IPS DF 6.9 (cell line): ENCODE measurements at regions not wholly inside any gene's neighbourhood (a gene's known extent, or its start where the extent isn't known, plus 50 kb on each side); places are given as distances from the start of the nearest gene placed in this dataset.

Experiments used
- DNase-seq: peaks from one replicate; pipeline ENCODE4 v3.0.0-alpha.2; 2013; ENCODE audit warnings: low read depth, low spot score
- H3K27ac ChIP-seq: one replicate; pipeline ENCODE4 v1.5.1; 2013; ENCODE audit warnings: low read length, control low read depth
- H3K27me3 ChIP-seq: 2 replicates; pipeline ENCODE4 v1.6.1; 2013; ENCODE audit warnings: mild to moderate bottlenecking, low read length; ENCODE audit not compliant: control insufficient read depth, insufficient read depth
- H3K36me3 ChIP-seq: 2 replicates; pipeline ENCODE4 v1.6.1; 2013; ENCODE audit warnings: low read length; ENCODE audit not compliant: control insufficient read depth, insufficient read depth
- H3K4me1 ChIP-seq: 2 replicates; pipeline ENCODE4 v1.6.1; 2013; ENCODE audit warnings: low read length; ENCODE audit not compliant: control insufficient read depth, insufficient read depth
- H3K4me3 ChIP-seq: 2 replicates; pipeline ENCODE4 v1.5.1; 2013; ENCODE audit warnings: mild to moderate bottlenecking, low read length
- H3K9me3 ChIP-seq: 2 replicates; pipeline ENCODE4 v1.6.1; 2013; ENCODE audit warnings: low read length, inconsistent platforms; ENCODE audit not compliant: control insufficient read depth, insufficient read depth
- WGBS: extraction: QIAGEN DNeasy Blood & Tissue Kit; methylation state at CpG from one replicate; pipeline ENCODE4 v1.1.7; 2013; ENCODE audit warnings: mixed read lengths, missing lambda C conversion rate; ENCODE audit not compliant: insufficient read length, insufficient coverage; 5-methylcytosine and 5-hydroxymethylcytosine counted together

DNA sequence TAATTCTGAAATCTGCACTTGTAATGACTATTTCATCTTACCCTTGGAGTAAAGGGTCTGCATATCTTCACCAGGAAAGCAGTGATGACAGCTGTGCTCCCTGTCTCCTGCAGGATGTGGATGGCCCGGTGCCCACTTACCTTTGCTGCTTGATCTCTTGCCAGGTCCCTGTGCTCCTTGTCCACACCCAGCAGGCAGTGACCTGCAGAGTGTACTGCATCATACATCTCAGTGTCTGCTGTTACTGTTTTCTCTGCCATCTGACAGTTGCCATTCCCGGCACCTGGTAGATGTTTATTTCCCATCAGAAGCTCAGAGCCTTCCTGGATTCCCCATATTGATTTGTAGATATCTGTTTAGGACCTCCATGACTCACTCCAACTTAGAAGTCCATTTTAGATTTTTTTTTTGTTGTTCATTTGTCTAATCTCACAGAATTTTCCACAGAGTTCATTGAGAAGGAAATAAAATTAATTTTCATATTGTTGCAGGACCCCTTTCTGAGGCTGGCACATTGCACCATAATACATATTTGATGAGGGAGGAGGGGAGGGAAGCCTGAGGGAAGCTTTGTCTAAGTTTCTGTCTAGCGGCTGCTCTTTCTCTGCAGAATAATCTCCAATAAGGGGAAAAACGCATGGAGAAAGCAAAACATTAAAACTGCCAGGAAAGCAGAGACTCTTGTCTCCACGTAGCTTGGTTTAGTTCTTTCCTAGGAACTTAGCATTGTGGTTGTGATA lies 697.5 kb upstream of the RAB6C start:
- no peak overlapping the region for H3K4me3 ChIP-seq
- no peak for DNase-seq
- no peaks in the 10 kb centered on the region for H3K36me3 ChIP-seq
- H3K9me3 ChIP-seq = no peaks in the 10 kb centered on the region
- H3K27me3 ChIP-seq = no peaks in the 10 kb centered on the region
- H3K4me1 ChIP-seq = no peaks in the 10 kb centered on the region
- H3K27ac ChIP-seq = no peak overlapping the region
- WGBS = no CpG with 5 or more reads among the region's 5 CpGs

DNA sequence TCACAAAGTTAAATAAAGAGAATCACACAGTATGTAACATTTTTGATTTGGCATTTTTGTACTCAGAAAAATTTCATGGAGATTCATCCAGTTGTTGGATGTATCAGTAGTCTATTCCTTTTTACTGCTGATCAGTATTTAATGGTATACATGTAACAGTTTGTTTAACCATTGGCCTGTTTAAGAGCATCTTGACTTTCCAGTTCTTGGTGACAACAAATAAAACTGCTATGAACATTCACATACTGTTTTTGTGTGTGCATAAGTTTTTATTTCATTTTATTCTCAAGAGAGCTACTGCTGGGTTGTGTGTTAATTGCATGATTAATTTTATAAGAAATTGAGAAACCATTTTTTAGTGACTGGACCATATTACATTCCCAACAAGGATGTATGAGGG lies 694.5 kb upstream of the RAB6C start:
- no peaks in the 10 kb centered on the region for H3K9me3 ChIP-seq
- H3K27me3 ChIP-seq = no peaks in the 10 kb centered on the region
- H3K4me1 ChIP-seq = no peaks in the 10 kb centered on the region
- no peak overlapping the region for H3K27ac ChIP-seq
- H3K36me3 ChIP-seq = no peaks in the 10 kb centered on the region
- H3K4me3 ChIP-seq = no peak overlapping the region
- no peak for DNase-seq

DNA sequence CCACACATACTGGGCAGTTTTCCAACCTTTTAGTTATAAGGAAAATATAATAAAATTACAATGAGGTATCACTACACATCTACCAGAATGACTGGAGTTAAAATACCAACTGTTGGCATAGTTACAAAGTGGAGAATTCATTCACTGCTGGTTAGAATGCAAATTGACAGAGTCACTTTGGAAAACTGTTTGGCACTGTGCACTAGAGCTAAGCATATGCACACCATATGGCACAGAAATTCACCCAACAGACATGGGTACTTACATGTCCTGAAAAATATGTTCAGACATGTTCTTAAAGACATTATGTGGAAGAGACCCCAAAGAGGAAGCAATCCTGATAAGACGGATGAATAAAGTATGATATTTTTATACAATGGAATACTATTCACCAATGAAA lies 686.1 kb upstream of the RAB6C start:
- no peak for DNase-seq
- Histone ChIP-seq H3K4me3 (no peak overlapping the region), H3K4me1 (no peaks in the 10 kb centered on the region), H3K9me3 (no peaks in the 10 kb centered on the region), H3K36me3 (no peaks in the 10 kb centered on the region), H3K27me3 (no peaks in the 10 kb centered on the region), H3K27ac (no peak overlapping the region)
- WGBS = no CpG with 5 or more reads among the region's 1 CpG

DNA sequence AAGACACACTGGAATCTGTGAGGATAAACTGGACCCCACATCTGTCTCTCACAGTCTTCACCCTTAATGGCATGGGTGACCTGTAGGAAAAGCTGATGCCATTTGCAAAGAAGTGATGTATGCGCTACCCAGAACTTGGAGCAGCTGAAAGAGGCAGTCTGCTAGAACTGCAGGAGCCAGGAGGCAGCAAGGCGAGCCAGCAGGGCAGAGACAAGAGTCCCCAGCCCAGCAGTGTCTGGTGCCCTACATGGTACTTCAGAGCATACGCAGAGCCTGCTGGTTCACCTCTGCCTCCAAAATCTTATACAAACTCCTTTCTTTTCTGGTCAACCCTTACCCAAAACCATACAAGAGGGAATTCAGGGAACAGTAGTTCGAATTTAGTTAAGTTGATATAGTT lies 683.1 kb upstream of the RAB6C start:
- no peaks in the 10 kb centered on the region for H3K27me3 ChIP-seq
- H3K36me3 ChIP-seq = no peaks in the 10 kb centered on the region
- H3K9me3 ChIP-seq = no peaks in the 10 kb centered on the region
- no peaks in the 10 kb centered on the region for H3K4me1 ChIP-seq
- H3K27ac ChIP-seq = no peak overlapping the region
- DNase-seq = no peak
- H3K4me3 ChIP-seq = no peak overlapping the region
- WGBS = no CpG with 5 or more reads among the region's 4 CpGs

DNA sequence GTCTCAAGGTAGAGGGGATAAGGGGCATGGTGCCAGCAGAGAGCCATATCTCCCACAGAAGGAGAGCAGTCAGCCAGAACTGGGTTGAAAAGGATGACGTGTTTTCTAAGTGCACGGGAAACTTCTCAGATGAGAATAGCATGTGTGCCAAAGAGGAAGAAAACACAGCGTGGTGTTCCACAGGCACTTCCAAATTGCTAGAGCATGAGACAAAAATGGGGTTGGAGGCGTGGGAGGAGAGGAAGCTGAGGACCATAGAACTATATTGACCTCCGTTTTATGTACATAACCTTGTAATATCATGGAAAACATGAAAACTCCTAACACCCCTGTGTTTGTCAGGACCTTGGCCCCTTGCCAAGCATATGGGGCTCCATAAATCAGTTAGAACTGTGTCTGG lies 682.7 kb upstream of the RAB6C start:
- Histone ChIP-seq H3K36me3 (no peaks in the 10 kb centered on the region), H3K27ac (no peak overlapping the region), H3K4me1 (no peaks in the 10 kb centered on the region), H3K27me3 (no peaks in the 10 kb centered on the region), H3K9me3 (no peaks in the 10 kb centered on the region), H3K4me3 (no peak overlapping the region)
- no CpG with 5 or more reads among the region's 5 CpGs for WGBS
- DNase-seq = no peak

DNA sequence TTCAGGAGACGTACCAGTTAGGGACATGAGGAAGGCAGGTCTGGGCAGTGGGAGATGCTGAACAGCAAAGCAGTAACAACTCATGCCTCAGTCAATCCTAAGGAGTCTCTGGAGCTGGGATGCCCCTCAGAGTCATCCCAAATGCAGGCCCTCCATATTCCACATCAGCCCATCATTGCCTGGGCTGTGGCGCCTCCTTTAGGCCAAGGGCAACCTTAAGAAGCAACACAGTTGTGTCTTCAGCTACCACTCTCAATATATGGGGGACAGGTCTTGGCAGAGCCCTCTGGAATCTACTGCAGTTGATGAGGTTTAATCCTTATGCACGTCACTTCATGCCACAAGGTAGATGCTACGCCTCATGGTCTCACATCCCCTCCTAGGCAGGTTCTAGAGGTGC lies 682.0 kb upstream of the RAB6C start:
- no peaks in the 10 kb centered on the region for H3K9me3 ChIP-seq
- no peaks in the 10 kb centered on the region for H3K4me1 ChIP-seq
- H3K36me3 ChIP-seq = no peaks in the 10 kb centered on the region
- peak; percentile 2 for DNase-seq
- no peak overlapping the region for H3K4me3 ChIP-seq
- no CpG with 5 or more reads among the region's 4 CpGs for WGBS
- no peak overlapping the region for H3K27ac ChIP-seq
- no peaks in the 10 kb centered on the region for H3K27me3 ChIP-seq

DNA sequence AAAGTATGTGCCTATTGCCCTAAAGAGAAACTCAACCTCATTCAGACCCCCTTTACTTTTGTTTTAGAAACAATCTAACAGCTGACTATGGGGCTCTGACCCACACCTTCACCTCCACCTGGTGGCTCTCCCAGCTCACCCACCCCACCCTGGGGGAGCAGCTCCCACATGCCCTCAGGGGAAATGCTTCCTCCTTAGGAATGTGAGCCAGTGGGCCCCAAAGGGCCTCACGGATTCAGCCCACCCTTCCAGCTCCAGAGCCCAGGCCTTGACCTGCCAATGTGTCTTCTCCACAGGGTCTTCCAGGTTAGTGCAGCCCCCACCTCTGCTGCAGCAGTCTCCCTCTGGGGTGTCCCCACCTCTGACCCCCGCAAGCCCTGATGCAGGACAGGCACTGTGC lies 680.1 kb upstream of the RAB6C start:
- Histone ChIP-seq H3K36me3 (no peaks in the 10 kb centered on the region), H3K27ac (no peak overlapping the region), H3K9me3 (no peaks in the 10 kb centered on the region), H3K4me1 (0 out of 2 replicates have a peak, but pooled peaks cover 1% of the 10 kb centered on the region), H3K4me3 (no peak overlapping the region), H3K27me3 (no peaks in the 10 kb centered on the region)
- WGBS = no CpG with 5 or more reads among the region's 2 CpGs
- no peak for DNase-seq

DNA sequence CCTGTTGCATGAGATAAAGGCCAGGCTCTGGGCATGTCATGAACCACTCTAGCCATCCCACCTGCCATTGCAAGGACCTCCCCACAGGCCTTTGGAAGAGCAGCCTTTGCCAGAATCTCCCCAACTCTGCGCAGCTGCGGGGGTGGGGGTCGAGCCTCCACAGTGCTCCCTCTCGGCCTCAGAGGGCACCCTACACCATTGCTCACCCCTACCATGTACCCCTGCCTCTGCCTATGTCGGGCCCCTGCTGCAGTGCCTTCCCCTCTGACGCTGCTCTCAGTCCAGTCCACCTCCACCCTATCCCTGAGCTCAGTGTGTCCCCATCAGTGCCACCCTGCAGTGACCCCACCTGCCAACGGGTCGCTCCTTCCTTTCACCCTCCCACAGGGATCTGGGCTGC lies 679.7 kb upstream of the RAB6C start:
- Histone ChIP-seq H3K27me3 (no peaks in the 10 kb centered on the region), H3K27ac (no peak overlapping the region), H3K4me3 (no peak overlapping the region), H3K9me3 (no peaks in the 10 kb centered on the region), H3K36me3 (no peaks in the 10 kb centered on the region), H3K4me1 (0 out of 2 replicates have a peak, but pooled peaks cover 1% of the 10 kb centered on the region)
- WGBS = no CpG with 5 or more reads among the region's 8 CpGs
- no peak for DNase-seq

DNA sequence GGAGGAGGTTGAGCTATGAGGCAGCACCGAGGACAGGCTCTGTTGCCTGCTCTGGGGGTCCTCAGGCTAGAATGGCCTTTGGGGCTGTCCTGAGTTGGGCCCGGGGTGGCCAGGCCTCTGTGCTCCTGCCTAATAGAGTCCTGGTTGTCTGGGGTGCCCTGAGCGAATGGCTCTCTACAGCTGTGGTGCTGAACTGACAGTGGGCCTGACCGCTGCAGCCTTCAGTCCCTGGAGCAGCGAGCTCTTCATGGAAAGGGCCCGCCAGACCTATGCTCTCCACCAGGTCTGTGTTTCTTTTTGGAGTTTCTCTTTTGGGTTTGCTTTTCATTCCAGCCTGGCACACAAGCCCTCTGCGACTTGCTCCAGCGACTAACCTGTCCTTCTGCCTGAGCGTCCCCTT lies 679.0 kb upstream of the RAB6C start:
- H3K9me3 ChIP-seq = no peaks in the 10 kb centered on the region
- H3K27ac ChIP-seq = no peak overlapping the region
- no peaks in the 10 kb centered on the region for H3K27me3 ChIP-seq
- no peak for DNase-seq
- H3K36me3 ChIP-seq = no peaks in the 10 kb centered on the region
- no CpG with 5 or more reads among the region's 9 CpGs for WGBS
- H3K4me3 ChIP-seq = no peak overlapping the region
- 0 out of 2 replicates have a peak, but pooled peaks cover 1% of the 10 kb centered on the region for H3K4me1 ChIP-seq

DNA sequence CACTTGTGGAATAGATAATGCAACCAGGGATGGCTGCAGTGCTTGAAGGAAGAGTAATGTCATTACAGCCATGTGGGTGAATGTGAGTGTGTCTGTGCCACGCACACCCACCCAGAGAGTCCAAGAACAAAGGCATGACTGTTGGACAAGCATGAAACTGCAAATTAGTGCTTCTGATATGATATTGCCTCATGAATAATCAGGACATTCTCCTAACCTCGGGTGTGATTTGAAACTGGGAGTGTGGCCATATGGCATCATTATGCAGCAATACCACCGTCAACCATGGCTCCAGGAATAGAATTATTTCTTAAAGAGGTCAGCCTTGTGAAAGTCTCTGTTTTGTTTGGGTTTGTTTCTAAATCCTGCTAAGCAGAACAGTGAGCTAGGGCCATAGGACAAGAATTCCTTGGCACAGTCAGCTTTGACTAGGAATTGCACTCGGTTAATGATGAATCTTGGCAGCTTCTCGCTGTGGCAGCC lies 678.0 kb upstream of the RAB6C start:
- DNase-seq = no peak
- H3K27ac ChIP-seq = no peak overlapping the region
- H3K9me3 ChIP-seq = no peaks in the 10 kb centered on the region
- H3K36me3 ChIP-seq = no peaks in the 10 kb centered on the region
- H3K27me3 ChIP-seq = no peaks in the 10 kb centered on the region
- H3K4me3 ChIP-seq = no peak overlapping the region
- H3K4me1 ChIP-seq = 0 out of 2 replicates have a peak, but pooled peaks cover 1% of the 10 kb centered on the region
- no CpG with 5 or more reads among the region's 5 CpGs for WGBS

DNA sequence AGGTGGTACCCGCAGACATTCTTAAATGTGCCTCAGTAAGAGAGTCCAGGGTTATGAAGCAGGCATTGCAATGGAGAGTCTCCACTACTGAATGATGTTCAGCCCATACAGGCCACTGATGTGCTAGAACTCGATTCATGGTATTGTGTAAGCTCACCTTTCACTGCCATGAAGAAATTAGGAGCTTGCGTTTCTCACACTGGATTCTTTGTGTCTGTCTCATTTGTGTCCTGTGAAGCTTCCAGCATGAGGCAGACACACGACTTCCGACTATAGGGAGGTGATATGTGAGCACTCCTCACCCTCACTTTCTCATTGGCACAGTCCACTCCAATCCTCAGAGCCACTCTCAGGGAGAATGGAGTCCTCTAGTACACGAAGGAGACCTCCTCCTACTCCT lies 677.4 kb upstream of the RAB6C start:
- no peaks in the 10 kb centered on the region for H3K36me3 ChIP-seq
- no CpG with 5 or more reads among the region's 6 CpGs for WGBS
- no peaks in the 10 kb centered on the region for H3K9me3 ChIP-seq
- no peak for DNase-seq
- 0 out of 2 replicates have a peak, but pooled peaks cover 1% of the 10 kb centered on the region for H3K4me1 ChIP-seq
- no peak overlapping the region for H3K4me3 ChIP-seq
- H3K27me3 ChIP-seq = no peaks in the 10 kb centered on the region
- no peak overlapping the region for H3K27ac ChIP-seq
